Motor neuron (in vitro differentiated cells): ENCODE measurements at regions not wholly inside any gene's neighbourhood (a gene's known extent, or its start where the extent isn't known, plus 50 kb on each side); places are given as distances from the start of the nearest gene placed in this dataset.
"Not testable (repeated sequence)": the region's sequence is repeated elsewhere in the genome, so short reads cannot be mapped to it uniquely, and the experiment has no call there.

Experiments used
- ATAC-seq, 8 experiments: fragments of 200-7000 bp; cut with Tn5 transposase; replicated peaks in 6 of 8; 2 replicates each; pipeline ENCODE4 v1.8.0; 2021; ENCODE audit warnings: mild to moderate bottlenecking in 8 of 8, moderate library complexity in 8 of 8
- H3K27ac ChIP-seq, 2 donors: fragments of 250-450 bp; sonication (Bioruptor Pico); 2 replicates each; pipeline ENCODE4 v1.9.0; 2021; ENCODE audit warnings: antibody characterized with exemption in 2 of 2, mild to moderate bottlenecking in 2 of 2, moderate library complexity in 1 of 2
- H3K4me1 ChIP-seq, 2 donors: fragments of 250-450 bp; sonication (Bioruptor Pico); replicated peaks in 1 of 2; 2 replicates each; pipeline ENCODE4 v1.6.1; 2021; ENCODE audit warnings: antibody characterized with exemption in 2 of 2, mild to moderate bottlenecking in 2 of 2, moderate library complexity in 1 of 2
- H3K4me3 ChIP-seq, 5 donors: fragments of 250-450 bp; sonication (Bioruptor Pico); 2 replicates each; pipeline ENCODE4 v1.9.0; 2021; ENCODE audit warnings: antibody characterized with exemption in 5 of 5, mild to moderate bottlenecking in 5 of 5, moderate library complexity in 4 of 5
- WGBS, 10 experiments: fragments of 450-650 bp; shearing (Covaris generic); methylation state at CpG; one replicate each; pipeline ENCODE4 v1.0.0; 2022; 5-methylcytosine and 5-hydroxymethylcytosine counted together
- in situ Hi-C, 9 experiments: fragments of 400-800 bp; cut with MboI; loops; one replicate each; pipeline ENCODE4 v1.15.0; 2021; ENCODE audit warnings: low sequenced_read_pairs in 9 of 9, low pct_unique_long_range_greater_than_20kb in 2 of 9; ENCODE audit not compliant: unreplicated experiment in 9 of 9

GRCh38 chr11:112525844-112526590 lies 265.4 kb upstream of the PLET1 start:
- peaks cover 12 to 16% of the 10 kb centered on the region in 2 donors for H3K4me1 ChIP-seq
- no peak overlapping the region for H3K4me3 ChIP-seq
- in situ Hi-C loops, result no loop called here
- ATAC-seq, result no peak
- no peak overlapping the region for H3K27ac ChIP-seq
- WGBS, 10 experiments, result 0 to 100% (median 57%) methylated on average over 1 to 7 of the region's 7 CpGs; no CpG with 5 or more reads in 3 of the 10 experiments

- peak in 3 of 8 experiments; percentile 52 to 84 (median 74) for ATAC-seq
Observed at GRCh38 chr11:112526699-112527416, 266.2 kb upstream of the PLET1 start.

GRCh38 chr11:112529071-112529470 lies 268.4 kb upstream of the PLET1 start:
- no peak overlapping the region for H3K4me3 ChIP-seq
- no peak for ATAC-seq
- WGBS, 10 experiments, result 20 to 100% (median 79%) methylated on average over 1 to 4 of the region's 4 CpGs; no CpG with 5 or more reads in 1 of the 10 experiments
- no peak overlapping the region for H3K27ac ChIP-seq
- in situ Hi-C loops, result no loop called here
- H3K4me1 ChIP-seq, result peaks cover under 1 to 1% of the 10 kb centered on the region in 2 donors

More at GRCh38 chr11:112526699-112527416, 266.2 kb upstream of the PLET1 start:
- Histone ChIP-seq H3K4me1 (peaks cover 12 to 16% of the 10 kb centered on the region in 2 donors), H3K27ac (no peak overlapping the region), H3K4me3 (no peak overlapping the region)
- WGBS, 10 experiments, result 0 to 100% (median 46%) methylated on average over 1 to 2 of the region's 2 CpGs; no CpG with 5 or more reads in 4 of the 10 experiments
- in situ Hi-C loops, result no loop called here

GRCh38 chr11:112532506-112532905 lies 271.8 kb upstream of the PLET1 start:
- in situ Hi-C loops, result no loop called here
- Histone ChIP-seq H3K27ac (no peak overlapping the region), H3K4me3 (no peak overlapping the region), H3K4me1 (peaks cover 0 to 2% of the 10 kb centered on the region in 2 donors)
- WGBS, 10 experiments, result 0 to 100% (median 49%) methylated on average over 1 of the region's 1 CpG; no CpG with 5 or more reads in 2 of the 10 experiments
- no peak for ATAC-seq

- in situ Hi-C loops, result no loop called here
- no peak for ATAC-seq
- no peak overlapping the region for H3K4me3 ChIP-seq
- H3K27ac ChIP-seq, result no peak overlapping the region
- H3K4me1 ChIP-seq, result peaks cover 0 to 2% of the 10 kb centered on the region in 2 donors
Observed at GRCh38 chr11:112533682-112534081, 273.0 kb upstream of the PLET1 start.

DNA sequence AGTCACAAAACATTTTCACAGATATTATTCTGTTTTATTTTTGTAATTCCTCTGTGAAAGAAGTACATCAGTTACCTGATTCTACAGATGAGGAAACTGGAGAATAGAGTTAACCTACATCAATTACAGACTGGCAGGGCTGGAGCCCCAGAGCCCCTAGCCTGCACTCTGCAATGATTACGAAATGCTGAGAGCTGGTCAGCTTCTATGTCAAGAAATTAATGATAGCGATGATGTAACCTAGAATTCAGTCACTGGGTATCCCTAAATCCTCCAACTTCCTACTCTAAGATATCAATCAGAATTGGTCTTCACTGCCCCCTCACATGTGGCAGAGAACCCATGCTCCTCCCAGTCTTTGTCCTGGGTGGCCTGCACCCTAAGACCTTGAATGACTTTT lies 273.5 kb upstream of the PLET1 start:
- Histone ChIP-seq H3K4me3 (no peak overlapping the region), H3K27ac (no peak overlapping the region), H3K4me1 (peaks cover 0 to 2% of the 10 kb centered on the region in 2 donors)
- WGBS, 10 experiments, result 61 to 100% (median 100%) methylated on average over 1 to 2 of the region's 2 CpGs; no CpG with 5 or more reads in 3 of the 10 experiments
- ATAC-seq, result no peak
- in situ Hi-C loops, result no loop called here

- WGBS, 10 experiments, result 0 to 91% (median 61%) methylated on average over 1 of the region's 1 CpG; no CpG with 5 or more reads in 2 of the 10 experiments
Observed at GRCh38 chr11:112537026-112537425, 276.4 kb upstream of the PLET1 start.

DNA sequence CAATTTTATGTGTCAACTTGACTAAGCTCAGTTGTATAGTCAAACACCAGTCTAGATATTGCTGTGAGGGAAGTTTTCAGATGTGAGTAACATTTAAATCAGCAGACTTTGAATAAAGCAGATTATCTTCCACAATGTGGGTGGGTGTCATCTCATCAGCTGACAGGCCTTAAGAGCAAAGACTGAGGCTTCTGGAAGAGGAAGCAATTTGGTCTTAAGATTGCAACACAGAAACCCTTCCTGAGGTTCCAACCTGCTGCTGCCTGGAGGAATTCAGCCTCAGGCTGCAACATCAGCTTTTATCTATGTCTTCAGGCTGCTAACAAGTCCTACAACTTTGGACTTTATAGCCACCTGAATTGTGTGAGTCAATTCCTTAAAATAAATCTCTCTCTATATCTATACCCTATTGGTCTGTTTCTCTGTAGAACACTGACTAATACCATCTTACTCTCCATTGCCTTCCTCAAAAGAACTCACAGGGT lies 277.2 kb upstream of the PLET1 start:
- H3K4me3 ChIP-seq, result no peak overlapping the region
- no peak overlapping the region for H3K27ac ChIP-seq
- peak in 3 of 8 experiments; percentile 14 to 90 (median 77) for ATAC-seq
- H3K4me1 ChIP-seq, result peaks cover 0 to 2% of the 10 kb centered on the region in 2 donors
- in situ Hi-C loops, result no loop called here

More at GRCh38 chr11:112537026-112537425, 276.4 kb upstream of the PLET1 start:
- Histone ChIP-seq H3K4me3 (no peak overlapping the region), H3K4me1 (peaks cover 0 to 2% of the 10 kb centered on the region in 2 donors), H3K27ac (no peak overlapping the region)
- no peak for ATAC-seq
- in situ Hi-C loops, result no loop called here

DNA sequence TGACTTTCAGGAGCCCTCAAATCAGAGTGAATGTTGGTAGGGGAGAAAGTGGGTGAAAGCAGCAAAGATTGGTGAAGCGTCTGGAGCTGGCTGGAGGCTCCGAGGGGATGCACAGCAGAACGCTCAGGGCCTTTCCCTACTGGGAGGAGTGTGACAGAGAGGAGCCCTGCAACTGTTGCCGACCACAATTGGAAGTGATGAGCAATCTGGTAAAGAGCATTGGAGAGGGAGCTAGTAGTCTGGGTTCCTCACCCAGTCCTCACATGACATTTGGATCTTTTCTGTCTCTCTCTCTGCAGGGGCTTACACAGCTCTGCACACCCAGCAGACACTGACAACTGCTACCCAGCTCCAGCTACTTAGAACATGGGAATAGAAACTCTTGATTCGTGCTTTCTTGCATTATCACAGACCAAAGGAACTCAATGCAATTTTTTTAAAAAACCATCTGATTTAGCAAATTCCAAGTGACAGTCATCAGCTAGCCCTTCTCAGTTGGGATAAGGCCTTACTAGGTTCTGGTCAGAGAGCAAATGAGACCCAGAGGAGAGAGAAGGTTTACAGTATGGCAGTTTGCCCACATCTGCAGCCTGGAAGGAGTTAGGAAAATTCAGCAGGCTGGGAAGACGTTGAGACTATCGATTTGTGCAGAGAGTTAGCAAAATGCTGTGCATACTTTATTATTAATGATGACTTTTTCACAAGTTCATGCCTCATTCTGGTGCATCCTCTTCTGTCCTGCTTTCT lies 278.0 kb upstream of the PLET1 start:
- Histone ChIP-seq H3K27ac (no peak overlapping the region), H3K4me3 (no peak overlapping the region), H3K4me1 (peaks cover 0 to 2% of the 10 kb centered on the region in 2 donors)
- in situ Hi-C loops, result no loop called here
- ATAC-seq, result no peak
- WGBS, 10 experiments, result 0 to 100% (median 62%) methylated on average over 1 to 5 of the region's 7 CpGs; no CpG with 5 or more reads in 1 of the 10 experiments

DNA sequence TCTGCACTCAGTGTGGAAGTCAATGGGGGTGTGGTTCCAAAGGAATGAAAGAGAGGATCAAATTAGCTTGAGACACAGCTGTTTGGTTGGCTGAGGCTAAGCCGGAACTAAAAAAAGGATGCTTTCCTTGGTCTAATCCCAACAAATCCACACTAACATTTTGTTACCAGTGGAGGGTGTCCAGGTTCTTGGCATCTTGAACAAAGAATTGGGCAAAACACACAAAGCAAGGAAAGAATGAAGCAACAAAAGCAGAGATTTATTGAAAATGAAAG lies 278.6 kb upstream of the PLET1 start:
- WGBS, 10 experiments, result 0 to 100% (median 65%) methylated on average over 1 of the region's 1 CpG; no CpG with 5 or more reads in 4 of the 10 experiments
- H3K4me1 ChIP-seq, in situ Hi-C loops, H3K27ac ChIP-seq, H3K4me3 ChIP-seq: not testable (repeated sequence)
- peak in 2 of 8 experiments; percentile 45 to 49 for ATAC-seq

DNA sequence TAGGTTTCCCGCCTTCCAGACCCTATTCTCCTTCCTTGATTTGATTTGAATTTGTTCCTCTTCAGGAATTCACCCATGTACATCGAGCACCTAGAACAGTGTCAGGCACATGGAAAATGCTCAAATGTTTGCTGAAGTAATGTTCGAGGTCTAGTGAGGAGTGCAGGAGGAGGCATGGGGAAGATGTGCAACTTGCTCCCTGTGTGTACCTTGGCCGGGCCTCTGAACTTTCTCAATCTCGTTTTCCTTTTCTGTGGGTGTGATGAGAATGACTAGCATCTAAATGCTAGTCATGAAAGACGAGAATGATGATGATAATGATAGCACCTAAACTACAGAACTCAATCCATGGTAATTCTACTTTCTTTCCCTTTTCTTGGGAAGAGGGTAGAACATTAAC lies 279.1 kb upstream of the PLET1 start:
- no peak for ATAC-seq
- 34 to 96% (median 78%) methylated on average over 1 to 5 of the region's 6 CpGs for whole genome bisulfite sequencing, 10 experiments

DNA sequence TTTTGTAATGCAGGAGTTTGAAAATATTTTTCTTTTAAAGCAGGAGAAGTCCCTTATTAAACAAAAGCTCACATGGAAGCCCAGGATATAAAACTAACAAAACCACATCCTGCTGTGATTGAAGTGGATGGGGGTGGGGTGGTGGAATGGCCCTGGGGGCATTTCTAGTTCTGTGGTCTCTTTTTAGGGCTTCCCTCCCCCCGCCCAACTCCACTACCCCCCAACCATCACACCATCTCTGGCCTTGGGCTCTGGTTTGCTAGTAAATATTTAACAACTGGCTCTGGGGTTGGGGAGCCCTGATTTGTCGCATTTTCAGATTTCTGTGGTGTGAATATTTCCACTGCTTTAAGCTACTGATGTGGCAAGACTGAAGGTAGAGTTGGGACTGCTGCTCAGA lies 279.6 kb upstream of the PLET1 start:
- in situ Hi-C loops, result no loop called here
- no peak for ATAC-seq
- no CpG with 5 or more reads among the region's 2 CpGs for WGBS, 10 experiments
- H3K4me1 ChIP-seq, result peaks cover 0 to 7% of the 10 kb centered on the region in 2 donors
- no peak overlapping the region for H3K4me3 ChIP-seq
- H3K27ac ChIP-seq, result no peak overlapping the region

More for the DNA sequence above, 279.1 kb upstream of the PLET1 start:
- H3K4me1 ChIP-seq, result peaks cover 0 to 5% of the 10 kb centered on the region in 2 donors
- H3K4me3 ChIP-seq, result no peak overlapping the region
- no peak overlapping the region for H3K27ac ChIP-seq
- in situ Hi-C loops, result no loop called here
